LNCaP clone FGC (cell line): ENCODE measurements at regions not wholly inside any gene's neighbourhood (a gene's known extent, or its start where the extent isn't known, plus 50 kb on each side); places are given as distances from the start of the nearest gene placed in this dataset.

Experiments
- DNase-seq: peaks from one replicate; pipeline ENCODE4 v3.0.0-alpha.2; 2011; ENCODE audit warnings: low read depth
- H3K4me3 ChIP-seq: 2 replicates; pipeline ENCODE4 v1.5.1; 2011; ENCODE audit warnings: mild to moderate bottlenecking, low read depth, low read length, control low read depth
- CTCF ChIP-seq: IDR thresholded peaks from 2 replicates; pipeline ENCODE4 v1.5.1; 2012; ENCODE audit warnings: mild to moderate bottlenecking; ENCODE audit not compliant: control insufficient read depth, insufficient read depth; ENCODE audit errors: extremely low read depth

- no peak for DNase-seq
- no peak for TF ChIP-seq CTCF
- H3K4me3 ChIP-seq, result no peak overlapping the region
Observed at GRCh38 chr4:90007494-90008167, 113.0 kb downstream of the MMRN1 start.

GRCh38 chr4:90012918-90013317 lies 114.3 kb upstream of the CCSER1 start:
- DNase-seq, result no peak
- TF ChIP-seq CTCF, result no peak
- no peak overlapping the region for H3K4me3 ChIP-seq

GRCh38 chr4:90024519-90024918 lies 102.7 kb upstream of the CCSER1 start:
- TF ChIP-seq CTCF, result no peak

GRCh38 chr4:90025248-90025647 lies 101.9 kb upstream of the CCSER1 start:
- H3K4me3 ChIP-seq, result no peak overlapping the region
- TF ChIP-seq CTCF, result peak; percentile 38
- no peak for DNase-seq

More at GRCh38 chr4:90024519-90024918, 102.7 kb upstream of the CCSER1 start:
- DNase-seq, result no peak
- no peak overlapping the region for H3K4me3 ChIP-seq

GRCh38 chr4:90027565-90027964 lies 99.6 kb upstream of the CCSER1 start:
- no peak for TF ChIP-seq CTCF
- H3K4me3 ChIP-seq, result no peak overlapping the region
- DNase-seq, result no peak

- DNase-seq, result no peak
- no peak overlapping the region for H3K4me3 ChIP-seq
- no peak for TF ChIP-seq CTCF
Observed at GRCh38 chr4:90028460-90028859, 98.7 kb upstream of the CCSER1 start.

- no peak for TF ChIP-seq CTCF
- no peak overlapping the region for H3K4me3 ChIP-seq
- DNase-seq, result no peak
Observed at GRCh38 chr4:90030202-90030601, 97.0 kb upstream of the CCSER1 start.
